HFFc6 (cell line): ENCODE measurements at regions not wholly inside any gene's neighbourhood (a gene's known extent, or its start where the extent isn't known, plus 50 kb on each side); places are given as distances from the start of the nearest gene placed in this dataset.

ENCODE experiments used
- DNase-seq: peaks from one replicate; pipeline ENCODE4 v3.0.0-alpha.2; 2018
- H3K27ac Mint-ChIP-seq: 2 replicates; pipeline ENCODE4 v1.8.0; 2020; ENCODE audit warnings: mild to moderate bottlenecking, mixed read lengths
- H3K27me3 Mint-ChIP-seq: 2 replicates; pipeline ENCODE4 v1.8.0; 2021; ENCODE audit warnings: mild to moderate bottlenecking, moderate library complexity, mixed read lengths; ENCODE audit not compliant: insufficient read depth
- H3K36me3 Mint-ChIP-seq: 2 replicates; pipeline ENCODE4 v1.8.0; 2021; ENCODE audit warnings: low read depth, mixed read lengths
- H3K4me1 Mint-ChIP-seq: 2 replicates; pipeline ENCODE4 v1.8.0; 2020; ENCODE audit warnings: low read depth, mixed read lengths
- H3K4me3 Mint-ChIP-seq: 2 replicates; pipeline ENCODE4 v1.8.0; 2020; ENCODE audit warnings: mild to moderate bottlenecking, moderate library complexity, mixed read lengths
- H3K9me3 Mint-ChIP-seq: 2 replicates; pipeline ENCODE4 v1.8.0; 2020; ENCODE audit warnings: mild to moderate bottlenecking, mixed read lengths
- CTCF ChIP-seq: fragments of 200-600 bp; sonication (generic); IDR thresholded peaks from 2 replicates; pipeline ENCODE4 v1.5.0; 2021; ENCODE audit warnings: antibody characterized with exemption, mild to moderate bottlenecking

- Mint-ChIP-seq H3K36me3 (no peaks in the 10 kb centered on the region), H3K27me3 (no peaks in the 10 kb centered on the region; the same call in 1 of the 2 replicates), H3K4me3 (no peak overlapping the region), H3K27ac (no peak overlapping the region), H3K4me1 (no peaks in the 10 kb centered on the region), H3K9me3 (peaks cover 4% of the 10 kb centered on the region; the same call in 1 of the 2 replicates)
- DNase-seq: no peak
- no peak for TF ChIP-seq CTCF
These were observed 297.0 kb downstream of the SH3GL2 start for GRCh38 chr9:17875886-17876285.

- Mint-ChIP-seq H3K36me3 (no peaks in the 10 kb centered on the region), H3K4me3 (no peak overlapping the region), H3K27me3 (no peaks in the 10 kb centered on the region; the same call in 1 of the 2 replicates), H3K4me1 (no peaks in the 10 kb centered on the region), H3K9me3 (peaks cover 4% of the 10 kb centered on the region; the same call in 1 of the 2 replicates), H3K27ac (no peak overlapping the region)
- no peak for TF ChIP-seq CTCF
- DNase-seq: no peak
These were observed 297.8 kb downstream of the SH3GL2 start for GRCh38 chr9:17876687-17877086.

GRCh38 chr9:17878810-17879370, 300.0 kb downstream of the SH3GL2 start:
- no peak for DNase-seq
- Mint-ChIP-seq H3K4me1 (no peaks in the 10 kb centered on the region), H3K36me3 (no peaks in the 10 kb centered on the region), H3K4me3 (no peak overlapping the region), H3K9me3 (no peaks in the 10 kb centered on the region), H3K27me3 (no peaks in the 10 kb centered on the region; the same call in 1 of the 2 replicates), H3K27ac (no peak overlapping the region)
- TF ChIP-seq CTCF: no peak

- TF ChIP-seq CTCF: no peak
- H3K4me3 Mint-ChIP-seq: no peak overlapping the region
- no peak for DNase-seq
- no peaks in the 10 kb centered on the region for H3K9me3 Mint-ChIP-seq
- H3K27me3 Mint-ChIP-seq: no peaks in the 10 kb centered on the region; the same call in 1 of the 2 replicates
- H3K4me1 Mint-ChIP-seq: no peaks in the 10 kb centered on the region
- no peak overlapping the region for H3K27ac Mint-ChIP-seq
- H3K36me3 Mint-ChIP-seq: no peaks in the 10 kb centered on the region
These were observed 302.5 kb downstream of the SH3GL2 start for GRCh38 chr9:17881371-17881770.

GRCh38 chr9:17882688-17883594, 304.1 kb downstream of the SH3GL2 start:
- H3K9me3 Mint-ChIP-seq: no peaks in the 10 kb centered on the region
- no peak overlapping the region for H3K4me3 Mint-ChIP-seq
- DNase-seq: no peak
- no peaks in the 10 kb centered on the region for H3K36me3 Mint-ChIP-seq
- H3K4me1 Mint-ChIP-seq: no peaks in the 10 kb centered on the region
- no peak for TF ChIP-seq CTCF
- no peaks in the 10 kb centered on the region for H3K27me3 Mint-ChIP-seq
- H3K27ac Mint-ChIP-seq: no peak overlapping the region
